Activated T-helper 2 cell treated with anti-CD3 and anti-CD28 coated beads, Interferon-gamma antibody, Interleukin-2, Interleukin-4, amounts not matched to agents 10 μg/mL and 5 μg/mL and 100 μg/mL, durations not matched to agents 14 hours and 24 hours and 36 hours (primary cell): ENCODE measurements at regions not wholly inside any gene's neighbourhood (a gene's known extent, or its start where the extent isn't known, plus 50 kb on each side); places are given as distances from the start of the nearest gene placed in this dataset.

Source experiments
- DNase-seq: peaks from one replicate; pipeline ENCODE4 v3.0.0; 2021; ENCODE audit warnings: low spot score
- H3K27ac Mint-ChIP-seq: one replicate; pipeline ENCODE4 v1.8.0; 2021; ENCODE audit warnings: mixed read lengths
- H3K27me3 Mint-ChIP-seq: one replicate; pipeline ENCODE4 v1.8.0; 2021; ENCODE audit warnings: low read depth, mixed read lengths
- H3K36me3 Mint-ChIP-seq: one replicate; pipeline ENCODE4 v1.8.0; 2021; ENCODE audit warnings: low read depth, mixed read lengths
- H3K4me1 Mint-ChIP-seq: one replicate; pipeline ENCODE4 v1.8.0; 2021; ENCODE audit warnings: low read depth, mixed read lengths
- H3K4me3 Mint-ChIP-seq: one replicate; pipeline ENCODE4 v1.8.0; 2021; ENCODE audit warnings: low read depth, mild to moderate bottlenecking, moderate library complexity, mixed read lengths
- H3K9me3 Mint-ChIP-seq: one replicate; pipeline ENCODE4 v1.8.0; 2021; ENCODE audit warnings: mixed read lengths
- intact Hi-C: fragments of 100-400 bp; cut with micrococcal nuclease; formaldehyde crosslinking; loops from one replicate; pipeline ENCODE4 v1.15.1; 2023

GRCh38 chr20:20850407-20850806 lies 138.0 kb upstream of the RALGAPA2 start:
- Mint-ChIP-seq H3K27ac (no peak overlapping the region), H3K9me3 (no peaks in the 10 kb centered on the region), H3K36me3 (no peaks in the 10 kb centered on the region), H3K4me3 (no peak overlapping the region), H3K4me1 (no peaks in the 10 kb centered on the region), H3K27me3 (peaks cover 6% of the 10 kb centered on the region)
- DNase-seq = no peak
- intact Hi-C loops = no loop called here

GRCh38 chr20:20849161-20849560 lies 136.7 kb upstream of the RALGAPA2 start:
- Mint-ChIP-seq H3K36me3 (no peaks in the 10 kb centered on the region), H3K27ac (no peak overlapping the region), H3K9me3 (no peaks in the 10 kb centered on the region), H3K27me3 (peaks cover 6% of the 10 kb centered on the region), H3K4me3 (no peak overlapping the region), H3K4me1 (no peaks in the 10 kb centered on the region)
- intact Hi-C loops = no loop called here
- no peak for DNase-seq

GRCh38 chr20:20847814-20848213 lies 135.4 kb upstream of the RALGAPA2 start:
- intact Hi-C loops = no loop called here
- no peak overlapping the region for H3K4me3 Mint-ChIP-seq
- H3K27me3 Mint-ChIP-seq = peaks cover 6% of the 10 kb centered on the region
- no peaks in the 10 kb centered on the region for H3K36me3 Mint-ChIP-seq
- H3K27ac Mint-ChIP-seq = no peak overlapping the region
- DNase-seq = no peak
- H3K9me3 Mint-ChIP-seq = no peaks in the 10 kb centered on the region
- no peaks in the 10 kb centered on the region for H3K4me1 Mint-ChIP-seq

- no peak overlapping the region for H3K4me3 Mint-ChIP-seq
- no peaks in the 10 kb centered on the region for H3K4me1 Mint-ChIP-seq
- intact Hi-C loops = no loop called here
- no peaks in the 10 kb centered on the region for H3K36me3 Mint-ChIP-seq
- no peak for DNase-seq
- H3K27me3 Mint-ChIP-seq = peaks cover 1% of the 10 kb centered on the region
- H3K27ac Mint-ChIP-seq = no peak overlapping the region
- no peaks in the 10 kb centered on the region for H3K9me3 Mint-ChIP-seq
These were observed 131.5 kb upstream of the RALGAPA2 start for GRCh38 chr20:20843982-20844381.

GRCh38 chr20:20839771-20840170 lies 127.3 kb upstream of the RALGAPA2 start:
- intact Hi-C loops = no loop called here

GRCh38 chr20:20837574-20838021 lies 125.2 kb upstream of the RALGAPA2 start:
- intact Hi-C loops = no loop called here
- Mint-ChIP-seq H3K4me1 (peaks cover 3% of the 10 kb centered on the region), H3K9me3 (no peaks in the 10 kb centered on the region)

More at GRCh38 chr20:20839771-20840170, 127.3 kb upstream of the RALGAPA2 start:
- no peak for DNase-seq
- Mint-ChIP-seq H3K36me3 (no peaks in the 10 kb centered on the region), H3K4me1 (peaks cover 3% of the 10 kb centered on the region), H3K4me3 (no peak overlapping the region), H3K27ac (no peak overlapping the region), H3K27me3 (peaks cover 6% of the 10 kb centered on the region), H3K9me3 (no peaks in the 10 kb centered on the region)

GRCh38 chr20:20836836-20837235 lies 124.4 kb upstream of the RALGAPA2 start:
- intact Hi-C loops = no loop called here
- Mint-ChIP-seq H3K36me3 (no peaks in the 10 kb centered on the region), H3K27ac (no peak overlapping the region), H3K4me1 (peaks cover 3% of the 10 kb centered on the region), H3K4me3 (no peak overlapping the region), H3K27me3 (peaks cover 6% of the 10 kb centered on the region), H3K9me3 (no peaks in the 10 kb centered on the region)
- DNase-seq = no peak

More at GRCh38 chr20:20837574-20838021, 125.2 kb upstream of the RALGAPA2 start:
- peak; percentile 13 for DNase-seq
- no peak overlapping the region for H3K27ac Mint-ChIP-seq
- H3K36me3 Mint-ChIP-seq = no peaks in the 10 kb centered on the region
- no peak overlapping the region for H3K4me3 Mint-ChIP-seq
- peaks cover 6% of the 10 kb centered on the region for H3K27me3 Mint-ChIP-seq

- Mint-ChIP-seq H3K4me3 (no peak overlapping the region), H3K9me3 (no peaks in the 10 kb centered on the region), H3K27ac (no peak overlapping the region), H3K27me3 (peaks cover 6% of the 10 kb centered on the region), H3K4me1 (peaks cover 3% of the 10 kb centered on the region), H3K36me3 (no peaks in the 10 kb centered on the region)
- intact Hi-C loops = no loop called here
- no peak for DNase-seq
These were observed 123.5 kb upstream of the RALGAPA2 start for GRCh38 chr20:20835897-20836296.

- intact Hi-C loops = no loop called here
- DNase-seq = no peak
These were observed 121.6 kb upstream of the RALGAPA2 start for GRCh38 chr20:20834008-20834407.

GRCh38 chr20:20832715-20833114 lies 120.3 kb upstream of the RALGAPA2 start:
- Mint-ChIP-seq H3K4me1 (peaks cover 3% of the 10 kb centered on the region), H3K4me3 (no peak overlapping the region), H3K27me3 (peaks cover 3% of the 10 kb centered on the region), H3K9me3 (no peaks in the 10 kb centered on the region), H3K27ac (no peak overlapping the region), H3K36me3 (no peaks in the 10 kb centered on the region)
- intact Hi-C loops = no loop called here
- DNase-seq = no peak

More at GRCh38 chr20:20834008-20834407, 121.6 kb upstream of the RALGAPA2 start:
- peaks cover 3% of the 10 kb centered on the region for H3K4me1 Mint-ChIP-seq
- H3K27ac Mint-ChIP-seq = no peak overlapping the region
- peaks cover 6% of the 10 kb centered on the region for H3K27me3 Mint-ChIP-seq
- no peak overlapping the region for H3K4me3 Mint-ChIP-seq
- H3K9me3 Mint-ChIP-seq = no peaks in the 10 kb centered on the region
- H3K36me3 Mint-ChIP-seq = no peaks in the 10 kb centered on the region

GRCh38 chr20:20831794-20832193 lies 119.3 kb upstream of the RALGAPA2 start:
- H3K27ac Mint-ChIP-seq = no peak overlapping the region

GRCh38 chr20:20829681-20830080 lies 117.2 kb upstream of the RALGAPA2 start:
- no peak overlapping the region for H3K4me3 Mint-ChIP-seq
- no peaks in the 10 kb centered on the region for H3K36me3 Mint-ChIP-seq
- no peaks in the 10 kb centered on the region for H3K9me3 Mint-ChIP-seq
- peaks cover 2% of the 10 kb centered on the region for H3K27me3 Mint-ChIP-seq
- no peaks in the 10 kb centered on the region for H3K4me1 Mint-ChIP-seq
- intact Hi-C loops = loop anchor here (5.0 kb wide), 1 partner anchor 747 kb away; no protein-coding TSS in a partner anchor
- no peak for DNase-seq
- no peak overlapping the region for H3K27ac Mint-ChIP-seq

More at GRCh38 chr20:20831794-20832193, 119.3 kb upstream of the RALGAPA2 start:
- H3K36me3 Mint-ChIP-seq = no peaks in the 10 kb centered on the region
- H3K9me3 Mint-ChIP-seq = no peaks in the 10 kb centered on the region
- intact Hi-C loops = no loop called here
- H3K27me3 Mint-ChIP-seq = no peaks in the 10 kb centered on the region
- H3K4me3 Mint-ChIP-seq = no peak overlapping the region
- H3K4me1 Mint-ChIP-seq = no peaks in the 10 kb centered on the region
- DNase-seq = no peak

GRCh38 chr20:20827992-20828597 lies 115.7 kb upstream of the RALGAPA2 start:
- Mint-ChIP-seq H3K27me3 (peaks cover 5% of the 10 kb centered on the region), H3K27ac (no peak overlapping the region), H3K9me3 (no peaks in the 10 kb centered on the region), H3K36me3 (no peaks in the 10 kb centered on the region), H3K4me3 (no peak overlapping the region), H3K4me1 (no peaks in the 10 kb centered on the region)
- intact Hi-C loops = loop anchor here (5.0 kb wide), 1 partner anchor 746 kb away; no protein-coding TSS in a partner anchor
- no peak for DNase-seq
